ENCODE measurements at regions not wholly inside any gene's neighbourhood (a gene's known extent, or its start where the extent isn't known, plus 50 kb on each side); places are given as distances from the start of the nearest gene placed in this dataset.

DNA sequence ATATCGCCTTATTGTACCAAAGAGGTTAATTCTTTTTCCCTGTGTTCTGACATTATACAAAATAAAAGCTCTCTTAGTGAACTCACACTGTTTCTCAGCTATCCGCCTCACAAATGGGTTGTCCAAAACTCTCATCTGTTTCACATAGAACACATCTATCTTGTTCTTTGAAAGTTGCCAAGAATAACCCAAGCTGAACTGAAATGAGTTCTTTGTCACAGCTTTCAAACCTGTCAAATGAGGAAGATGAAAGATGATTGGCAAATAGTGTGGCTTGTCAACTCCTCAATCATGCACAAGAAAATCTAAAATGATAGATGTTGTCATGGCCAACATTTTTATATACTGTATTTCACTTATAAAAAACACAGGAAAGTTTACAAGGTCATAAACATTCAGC lies 168.1 kb upstream of the OSTN start:
- no peak for TF ChIP-seq POLR2A (IDR thresholded peaks at IDR 0.05; ENCODE audit: extremely low read depth, insufficient read length)
- TF ChIP-seq, protein P1, sequence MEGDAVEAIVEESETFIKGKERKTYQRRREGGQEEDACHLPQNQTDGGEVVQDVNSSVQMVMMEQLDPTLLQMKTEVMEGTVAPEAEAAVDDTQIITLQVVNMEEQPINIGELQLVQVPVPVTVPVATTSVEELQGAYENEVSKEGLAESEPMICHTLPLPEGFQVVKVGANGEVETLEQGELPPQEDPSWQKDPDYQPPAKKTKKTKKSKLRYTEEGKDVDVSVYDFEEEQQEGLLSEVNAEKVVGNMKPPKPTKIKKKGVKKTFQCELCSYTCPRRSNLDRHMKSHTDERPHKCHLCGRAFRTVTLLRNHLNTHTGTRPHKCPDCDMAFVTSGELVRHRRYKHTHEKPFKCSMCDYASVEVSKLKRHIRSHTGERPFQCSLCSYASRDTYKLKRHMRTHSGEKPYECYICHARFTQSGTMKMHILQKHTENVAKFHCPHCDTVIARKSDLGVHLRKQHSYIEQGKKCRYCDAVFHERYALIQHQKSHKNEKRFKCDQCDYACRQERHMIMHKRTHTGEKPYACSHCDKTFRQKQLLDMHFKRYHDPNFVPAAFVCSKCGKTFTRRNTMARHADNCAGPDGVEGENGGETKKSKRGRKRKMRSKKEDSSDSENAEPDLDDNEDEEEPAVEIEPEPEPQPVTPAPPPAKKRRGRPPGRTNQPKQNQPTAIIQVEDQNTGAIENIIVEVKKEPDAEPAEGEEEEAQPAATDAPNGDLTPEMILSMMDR (IDR thresholded peaks at IDR 0.05; ENCODE audit: low read depth, low read length), result no peak
- TF ChIP-seq, protein P2, sequence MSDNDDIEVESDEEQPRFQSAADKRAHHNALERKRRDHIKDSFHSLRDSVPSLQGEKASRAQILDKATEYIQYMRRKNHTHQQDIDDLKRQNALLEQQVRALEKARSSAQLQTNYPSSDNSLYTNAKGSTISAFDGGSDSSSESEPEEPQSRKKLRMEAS (IDR thresholded peaks at IDR 0.05; ENCODE audit: low read depth, low read length), result no peak
